ENCODE measurements at regions not wholly inside any gene's neighbourhood (a gene's known extent, or its start where the extent isn't known, plus 50 kb on each side); places are given as distances from the start of the nearest gene placed in this dataset.
A peak's percentile ranks its signal among the peaks of the same experiment; 100 is the strongest.
"Not testable (repeated sequence)": the region's sequence is repeated elsewhere in the genome, so short reads cannot be mapped to it uniquely, and the experiment has no call there.

DNA sequence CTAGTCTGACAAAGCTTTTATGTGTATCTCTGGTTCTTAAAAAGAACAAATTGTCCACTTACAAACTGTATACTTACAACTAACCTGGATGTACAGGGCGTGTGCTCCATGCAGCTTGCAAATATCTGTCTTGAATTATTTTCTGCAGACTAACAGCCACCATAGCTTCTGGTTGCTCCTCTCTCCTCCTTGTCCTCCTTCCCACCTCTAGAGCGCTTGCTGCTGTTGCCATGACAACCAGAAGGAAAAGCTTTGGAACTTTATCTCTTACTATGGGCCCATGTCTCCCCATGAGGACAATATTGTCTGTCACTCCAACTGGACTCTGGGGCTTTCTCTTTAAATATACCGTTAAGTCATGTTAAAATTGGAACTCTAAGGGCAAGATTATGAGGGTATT is 71.5 kb upstream of the DHX40 start:
- no peak for DNase-seq (ENCODE audit: low spot score in 2 of 2, unreplicated experiment in 2 of 2)
- Mint-ChIP-seq H3K27me3 (ENCODE audit: low read depth) (no peaks in the 10 kb centered on the region), H3K9me3 (peaks cover 4% of the 10 kb centered on the region), H3K4me1 (peaks cover 11% of the 10 kb centered on the region), H3K27ac (no peak overlapping the region), H3K36me3 (no peaks in the 10 kb centered on the region), H3K4me3 (no peak overlapping the region)
- TF ChIP-seq, protein P1, sequence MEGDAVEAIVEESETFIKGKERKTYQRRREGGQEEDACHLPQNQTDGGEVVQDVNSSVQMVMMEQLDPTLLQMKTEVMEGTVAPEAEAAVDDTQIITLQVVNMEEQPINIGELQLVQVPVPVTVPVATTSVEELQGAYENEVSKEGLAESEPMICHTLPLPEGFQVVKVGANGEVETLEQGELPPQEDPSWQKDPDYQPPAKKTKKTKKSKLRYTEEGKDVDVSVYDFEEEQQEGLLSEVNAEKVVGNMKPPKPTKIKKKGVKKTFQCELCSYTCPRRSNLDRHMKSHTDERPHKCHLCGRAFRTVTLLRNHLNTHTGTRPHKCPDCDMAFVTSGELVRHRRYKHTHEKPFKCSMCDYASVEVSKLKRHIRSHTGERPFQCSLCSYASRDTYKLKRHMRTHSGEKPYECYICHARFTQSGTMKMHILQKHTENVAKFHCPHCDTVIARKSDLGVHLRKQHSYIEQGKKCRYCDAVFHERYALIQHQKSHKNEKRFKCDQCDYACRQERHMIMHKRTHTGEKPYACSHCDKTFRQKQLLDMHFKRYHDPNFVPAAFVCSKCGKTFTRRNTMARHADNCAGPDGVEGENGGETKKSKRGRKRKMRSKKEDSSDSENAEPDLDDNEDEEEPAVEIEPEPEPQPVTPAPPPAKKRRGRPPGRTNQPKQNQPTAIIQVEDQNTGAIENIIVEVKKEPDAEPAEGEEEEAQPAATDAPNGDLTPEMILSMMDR (IDR thresholded peaks at IDR 0.05; ENCODE audit: unreplicated experiment): no peak

DNA sequence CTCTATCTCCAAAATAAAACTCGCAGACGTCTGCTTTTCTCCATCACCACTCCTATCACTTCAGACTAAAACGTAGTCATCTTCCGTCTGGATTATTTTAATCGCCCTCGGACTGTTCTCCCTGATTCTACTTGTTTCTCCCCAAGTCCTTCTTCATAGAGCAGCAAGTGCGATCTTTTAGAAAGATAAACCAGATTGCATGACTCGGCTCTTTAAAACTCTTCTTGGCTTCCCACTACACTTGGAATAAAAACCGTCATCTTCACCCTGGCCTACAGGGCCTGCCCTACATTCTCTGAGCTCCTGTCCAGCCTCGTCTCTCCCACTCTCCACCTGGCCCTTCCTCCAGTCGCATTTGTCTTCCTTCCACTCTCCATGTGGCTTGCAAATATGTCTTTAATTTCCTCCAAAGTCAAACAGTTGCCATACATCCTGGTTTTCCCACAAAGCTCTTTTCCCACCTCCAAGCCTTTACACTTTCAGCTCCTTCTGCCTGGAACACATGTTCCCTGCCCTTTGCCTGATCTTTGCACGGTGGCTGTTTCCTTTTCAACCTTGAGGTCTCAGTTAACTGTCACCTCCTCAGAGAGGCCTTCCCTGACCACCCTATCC is 70.5 kb upstream of the DHX40 start:
- Mint-ChIP-seq H3K27me3 (ENCODE audit: low read depth) (no peaks in the 10 kb centered on the region), H3K4me1 (peaks cover 16% of the 10 kb centered on the region), H3K4me3 (no peak overlapping the region), H3K36me3 (no peaks in the 10 kb centered on the region), H3K27ac (no peak overlapping the region), H3K9me3 (peaks cover 4% of the 10 kb centered on the region)
- no peak for DNase-seq (ENCODE audit: low spot score in 2 of 2, unreplicated experiment in 2 of 2)
- TF ChIP-seq, protein P1 (IDR thresholded peaks at IDR 0.05; ENCODE audit: unreplicated experiment): no peak

DNA sequence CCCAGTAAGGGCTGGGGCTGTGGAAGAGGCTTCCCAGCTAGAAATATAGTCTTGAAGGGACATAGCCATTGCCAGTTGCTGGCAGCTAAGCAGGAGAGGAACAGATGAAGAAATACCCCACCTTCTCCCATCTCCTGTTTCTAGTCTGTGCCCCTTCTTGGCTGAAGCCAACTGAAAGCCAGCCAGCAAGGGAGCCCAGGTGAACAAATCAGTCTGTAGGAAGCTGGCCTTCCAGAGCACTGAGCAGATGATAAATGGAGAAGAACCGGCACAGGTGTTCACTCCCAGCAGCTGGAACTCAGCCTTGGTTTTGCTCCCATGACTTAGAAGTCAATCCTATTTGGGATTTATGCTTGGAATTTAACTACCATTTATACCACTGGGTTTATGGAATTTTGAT is 69.2 kb upstream of the DHX40 start:
- H3K27me3 Mint-ChIP-seq (ENCODE audit: low read depth): no peaks in the 10 kb centered on the region
- H3K9me3 Mint-ChIP-seq: peaks cover 4% of the 10 kb centered on the region
- H3K36me3 Mint-ChIP-seq: no peaks in the 10 kb centered on the region
- DNase-seq (ENCODE audit: low spot score in 2 of 2, unreplicated experiment in 2 of 2): no peak
- peaks cover 17% of the 10 kb centered on the region for H3K4me1 Mint-ChIP-seq
- no peak overlapping the region for H3K4me3 Mint-ChIP-seq
- TF ChIP-seq, protein P1 (IDR thresholded peaks at IDR 0.05; ENCODE audit: unreplicated experiment): no peak
- H3K27ac Mint-ChIP-seq: no peak overlapping the region

DNA sequence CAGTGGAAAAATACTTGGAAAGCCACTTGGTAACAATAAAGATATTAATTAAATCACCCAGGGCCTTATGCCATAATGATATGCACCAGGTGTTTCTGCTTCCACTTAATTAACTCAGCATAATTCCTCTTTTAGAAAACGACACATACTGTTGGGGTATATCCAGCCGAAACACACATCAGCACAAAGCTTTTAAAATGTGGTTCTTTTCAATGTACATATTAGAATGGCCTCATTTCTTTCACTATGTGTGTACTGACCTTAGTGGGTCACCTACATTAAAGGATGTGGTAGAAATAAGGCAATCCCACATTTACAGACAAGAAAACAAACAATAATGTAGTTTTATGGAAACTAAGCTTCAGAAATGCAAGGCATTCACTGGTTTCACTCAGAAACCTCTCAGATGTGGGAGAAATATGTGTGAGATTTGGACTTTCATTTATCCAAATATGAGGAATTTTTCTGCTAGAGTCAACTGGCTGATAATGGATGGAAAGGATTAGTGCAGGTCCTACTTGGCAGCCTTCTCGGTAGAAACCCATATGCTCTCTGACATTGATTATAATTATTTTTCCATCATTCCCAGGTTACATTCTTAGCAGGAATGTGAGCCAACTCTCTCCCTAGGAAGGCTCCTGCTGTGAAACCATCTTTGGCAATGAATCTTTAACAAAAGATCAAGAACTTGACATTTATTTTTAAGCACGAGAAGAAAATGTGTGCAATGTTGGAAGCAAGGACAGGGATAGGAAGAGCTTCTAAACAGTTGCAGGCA is 66.7 kb upstream of the DHX40 start:
- DNase-seq (ENCODE audit: low spot score in 2 of 2, unreplicated experiment in 2 of 2): no peak
- Mint-ChIP-seq H3K36me3 (no peaks in the 10 kb centered on the region), H3K27ac (peak overlapping the region; percentile 87), H3K27me3 (ENCODE audit: low read depth) (no peaks in the 10 kb centered on the region), H3K4me1 (peaks cover 11% of the 10 kb centered on the region), H3K4me3 (no peak overlapping the region), H3K9me3 (peaks cover 4% of the 10 kb centered on the region)
- TF ChIP-seq, protein P1 (IDR thresholded peaks at IDR 0.05; ENCODE audit: unreplicated experiment): no peak

DNA sequence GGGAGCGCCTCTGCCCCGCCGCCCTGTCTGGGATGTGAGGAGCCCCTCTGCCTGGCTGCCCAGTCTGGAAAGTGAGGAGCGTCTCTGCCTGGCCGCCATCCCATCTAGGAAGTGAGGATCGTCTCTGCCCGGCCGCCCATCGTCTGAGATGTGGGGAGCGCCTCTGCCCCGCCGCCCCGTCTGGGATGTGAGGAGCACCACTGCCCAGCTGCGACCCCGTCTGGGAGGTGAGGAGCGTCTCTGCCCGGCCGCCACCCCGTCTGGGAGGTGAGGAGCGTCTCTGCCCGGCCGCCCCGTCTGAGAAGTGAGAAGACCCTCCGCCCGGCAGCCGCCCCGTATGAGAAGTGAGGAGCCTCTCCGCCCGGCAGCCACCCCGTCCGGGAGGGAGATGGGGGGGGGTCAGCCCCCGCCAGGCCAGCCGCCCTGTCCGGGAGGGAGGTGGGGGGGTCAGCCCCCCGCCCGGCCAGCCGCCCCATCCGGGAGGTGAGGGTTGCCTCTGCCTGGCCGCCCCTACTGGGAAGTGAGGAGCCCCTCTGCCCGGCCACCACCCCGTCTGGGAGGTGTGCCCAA is 65.2 kb upstream of the DHX40 start:
- DNase-seq (ENCODE audit: low spot score in 2 of 2, unreplicated experiment in 2 of 2); H3K27ac Mint-ChIP-seq; H3K36me3 Mint-ChIP-seq; H3K27me3 Mint-ChIP-seq (ENCODE audit: low read depth); H3K9me3 Mint-ChIP-seq; H3K4me3 Mint-ChIP-seq; H3K4me1 Mint-ChIP-seq: not testable (repeated sequence)

DNA sequence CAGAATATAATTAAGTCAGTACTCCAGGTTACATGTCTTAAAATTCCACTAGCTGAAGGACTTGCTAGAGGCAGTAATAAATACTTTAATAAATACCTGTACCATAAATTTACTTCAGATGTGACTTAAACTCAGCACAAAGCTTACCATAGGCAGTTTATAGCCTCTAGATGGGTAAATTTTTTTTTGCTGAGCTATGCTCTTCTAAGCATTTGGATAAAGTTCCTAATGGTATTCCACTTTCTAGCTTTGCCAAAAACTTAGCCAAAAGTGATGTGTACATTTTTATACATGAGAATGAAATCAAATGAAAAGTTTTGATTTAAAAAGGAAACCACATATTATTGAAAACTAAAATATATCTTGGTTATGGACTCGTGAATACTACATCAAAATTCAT is 63.7 kb upstream of the DHX40 start:
- H3K9me3 Mint-ChIP-seq: no peaks in the 10 kb centered on the region
- TF ChIP-seq, protein P1 (IDR thresholded peaks at IDR 0.05; ENCODE audit: unreplicated experiment): no peak
- DNase-seq (ENCODE audit: low spot score in 2 of 2, unreplicated experiment in 2 of 2): no peak

More for the DNA sequence above, 63.7 kb upstream of the DHX40 start:
- H3K4me1 Mint-ChIP-seq: peaks cover 14% of the 10 kb centered on the region
- H3K27ac Mint-ChIP-seq: no peak overlapping the region
- no peaks in the 10 kb centered on the region for H3K36me3 Mint-ChIP-seq
- H3K4me3 Mint-ChIP-seq: no peak overlapping the region
- no peaks in the 10 kb centered on the region for H3K27me3 Mint-ChIP-seq (ENCODE audit: low read depth)

Data from mesothelial cell of epicardium (in vitro differentiated cells).